Sigmoid colon (tissue), 6 donors: ENCODE measurements at regions not wholly inside any gene's neighbourhood (a gene's known extent, or its start where the extent isn't known, plus 50 kb on each side); places are given as distances from the start of the nearest gene placed in this dataset.

Experiments
- DNase-seq: peaks from one replicate; pipeline ENCODE4 v3.0.0-alpha.2; 2019
- H3K27ac ChIP-seq, 4 donors: fragments of 200-600 bp; sonication (generic); one replicate each; pipeline ENCODE4 v1.5.1; 2016 to 2019; ENCODE audit warnings: mild to moderate bottlenecking in 1 of 4
- H3K27me3 ChIP-seq, 3 donors: fragments of 200-600 bp; sonication (generic); one replicate each; pipeline ENCODE4 v1.5.1; 2019; ENCODE audit warnings: mild to moderate bottlenecking in 1 of 3
- H3K36me3 ChIP-seq, 4 donors: fragments of 200-600 bp; sonication (generic); one replicate each; pipeline ENCODE4 v1.5.1; 2016 to 2019
- H3K4me1 ChIP-seq, 4 donors: fragments of 200-600 bp; sonication (generic); one replicate each; pipeline ENCODE4 v1.5.1; 2017 to 2019
- H3K4me3 ChIP-seq, 4 donors: fragments of 200-600 bp; sonication (generic); one replicate each; pipeline ENCODE4 v1.5.1; 2017 to 2019; ENCODE audit warnings: mild to moderate bottlenecking in 2 of 4, moderate library complexity in 1 of 4
- H3K9me3 ChIP-seq, 4 donors: fragments of 200-600 bp in 3 of 4; sonication (generic) in 3 of 4; one replicate each; pipeline versions ENCODE4 v1.5.1 to v1.6.1; 2013 to 2019
- CTCF ChIP-seq, 4 experiments: fragments of 450-650 bp in 3 of 4; fragments of 200-600 bp in 1 of 4; IDR thresholded peaks; one replicate each; pipeline ENCODE4 v1.5.1; 2016 to 2019; ENCODE audit warnings: antibody characterized with exemption in 4 of 4, mild to moderate bottlenecking in 3 of 4, moderate library complexity in 2 of 4
- EP300 ChIP-seq, 4 donors: sonication (generic); formaldehyde crosslinking; IDR thresholded peaks; one replicate each; pipeline ENCODE4 v1.6.1; 2017; ENCODE audit warnings: antibody characterized with exemption in 4 of 4
- POLR2A ChIP-seq, 2 donors: fragments of 450-650 bp; IDR thresholded peaks; one replicate each; pipeline ENCODE4 v1.6.1; 2016; ENCODE audit warnings: antibody characterized with exemption in 2 of 2, mild to moderate bottlenecking in 2 of 2, moderate library complexity in 2 of 2
- POLR2AphosphoS5 ChIP-seq, 4 donors: sonication (generic); formaldehyde crosslinking; IDR thresholded peaks; one replicate each; pipeline ENCODE4 v1.6.1; 2017; ENCODE audit warnings: antibody characterized with exemption in 4 of 4
- WGBS, 2 donors: extraction: QIAGEN DNeasy Blood & Tissue Kit; methylation state at CpG; one replicate each; pipeline ENCODE4 v1.1.7; 2013; 5-methylcytosine and 5-hydroxymethylcytosine counted together
- intact Hi-C: fragments of 100-400 bp; cut with DNase I; formaldehyde crosslinking; loops from one replicate; pipeline ENCODE4 v1.15.1; 2023
- donor health status: healthy with polysubstance abuse.
- donor health status: healthy.

GRCh38 chr21:28675331-28676041, 317.2 kb downstream of the LTN1 start:
- peak overlapping the region in 2 of 4 donors; percentile 19 to 75 for H3K27ac ChIP-seq
- 46 to 64% methylated on average over 4 of the region's 4 CpGs for WGBS, 2 donors
- H3K27me3 ChIP-seq, result no peaks in the 10 kb centered on the region
- H3K9me3 ChIP-seq, result no peaks in the 10 kb centered on the region
- no peak for DNase-seq
- H3K4me3 ChIP-seq, result no peak overlapping the region
- TF ChIP-seq POLR2A (IDR thresholded peaks at IDR 0.05), result no peak
- TF ChIP-seq CTCF (IDR thresholded peaks at IDR 0.05), result no peak
- TF ChIP-seq EP300 (IDR thresholded peaks at IDR 0.05), result no peak
- TF ChIP-seq POLR2AphosphoS5 (IDR thresholded peaks at IDR 0.05), result peak in 3 of 4 donors; percentile 8 to 43 (median 33)
- intact Hi-C loops, result no loop called here
- peaks cover 0 to 27% (median 22%) of the 10 kb centered on the region in 4 donors for H3K4me1 ChIP-seq
- H3K36me3 ChIP-seq, result no peaks in the 10 kb centered on the region

GRCh38 chr21:28674763-28675162, 317.9 kb downstream of the LTN1 start:
- Histone ChIP-seq H3K36me3 (no peaks in the 10 kb centered on the region), H3K9me3 (no peaks in the 10 kb centered on the region), H3K4me3 (no peak overlapping the region), H3K27ac (peak overlapping the region in 2 of 4 donors; percentile 19 to 75), H3K4me1 (peaks cover 0 to 27% (median 22%) of the 10 kb centered on the region in 4 donors), H3K27me3 (no peaks in the 10 kb centered on the region)
- intact Hi-C loops, result no loop called here
- 81 to 83% methylated on average over 2 of the region's 2 CpGs for WGBS, 2 donors
- no peak for DNase-seq
- no peak for TF ChIP-seq EP300 (IDR thresholded peaks at IDR 0.05)
- TF ChIP-seq CTCF (IDR thresholded peaks at IDR 0.05), result no peak
- no peak for TF ChIP-seq POLR2A (IDR thresholded peaks at IDR 0.05)
- no peak for TF ChIP-seq POLR2AphosphoS5 (IDR thresholded peaks at IDR 0.05)

- WGBS, 2 donors, result 21 to 61% methylated on average over 7 of the region's 7 CpGs
- no peaks in the 10 kb centered on the region for H3K36me3 ChIP-seq
- H3K4me3 ChIP-seq, result no peak overlapping the region
- peaks cover 0 to 27% (median 22%) of the 10 kb centered on the region in 4 donors for H3K4me1 ChIP-seq
- H3K27ac ChIP-seq, result peak overlapping the region in 1 of 4 donors; percentile 14
- intact Hi-C loops, result no loop called here
- H3K9me3 ChIP-seq, result no peaks in the 10 kb centered on the region
- TF ChIP-seq CTCF (IDR thresholded peaks at IDR 0.05), result no peak
- no peak for TF ChIP-seq EP300 (IDR thresholded peaks at IDR 0.05)
- TF ChIP-seq POLR2AphosphoS5 (IDR thresholded peaks at IDR 0.05), result peak in 1 of 4 donors; percentile 28
- DNase-seq, result no peak
- H3K27me3 ChIP-seq, result no peaks in the 10 kb centered on the region
Observed at GRCh38 chr21:28671549-28672195, 321.0 kb downstream of the LTN1 start.

GRCh38 chr21:28669971-28670653, 322.6 kb downstream of the LTN1 start:
- TF ChIP-seq EP300 (IDR thresholded peaks at IDR 0.05) (no peak), POLR2AphosphoS5 (IDR thresholded peaks at IDR 0.05) (no peak), POLR2A (IDR thresholded peaks at IDR 0.05) (no peak), CTCF (IDR thresholded peaks at IDR 0.05) (no peak)
- Histone ChIP-seq H3K27me3 (no peaks in the 10 kb centered on the region), H3K27ac (no peak overlapping the region), H3K4me1 (peaks cover 0 to 15% (median 11%) of the 10 kb centered on the region in 4 donors), H3K9me3 (no peaks in the 10 kb centered on the region), H3K36me3 (no peaks in the 10 kb centered on the region), H3K4me3 (no peak overlapping the region)
- intact Hi-C loops, result no loop called here
- 85 to 86% methylated on average over 3 of the region's 3 CpGs for WGBS, 2 donors
- DNase-seq, result no peak
